Loucy (cell line): ENCODE measurements at regions not wholly inside any gene's neighbourhood (a gene's known extent, or its start where the extent isn't known, plus 50 kb on each side); places are given as distances from the start of the nearest gene placed in this dataset.

ENCODE experiments used
- H2AFZ ChIP-seq: fragments of 200-600 bp; sonication (generic); 2 replicates; pipeline ENCODE4 v1.6.0; 2016; ENCODE audit warnings: antibody characterized with exemption, mild to moderate bottlenecking, low read length, moderate library complexity
- H3F3A ChIP-seq: fragments of 200-600 bp; 2 replicates; pipeline ENCODE4 v1.6.0; 2016; ENCODE audit warnings: antibody characterized with exemption, low read depth, mild to moderate bottlenecking
- H3K27me3 ChIP-seq: fragments of 200-600 bp; sonication (generic); 2 replicates; pipeline ENCODE4 v1.6.1; 2014; ENCODE audit warnings: low read length, mild to moderate bottlenecking; ENCODE audit not compliant: insufficient read depth, poor library complexity, severe bottlenecking
- H3K36me3 ChIP-seq: fragments of 200-600 bp; sonication (generic); 2 replicates; pipeline ENCODE4 v1.6.1; 2016; ENCODE audit warnings: low read length; ENCODE audit not compliant: insufficient read depth
- H3K4me1 ChIP-seq: fragments of 200-600 bp; sonication (generic); 2 replicates; pipeline ENCODE4 v1.5.1; 2014; ENCODE audit warnings: low read length, mild to moderate bottlenecking; ENCODE audit not compliant: insufficient read depth, poor library complexity, severe bottlenecking
- H3K4me2 ChIP-seq: fragments of 200-600 bp; sonication (generic); 2 replicates; pipeline ENCODE4 v1.6.0; 2014; ENCODE audit warnings: antibody characterized with exemption, low read length, low read depth, mild to moderate bottlenecking; ENCODE audit not compliant: poor library complexity, severe bottlenecking
- H3K4me3 ChIP-seq: fragments of 200-600 bp; sonication (generic); 2 replicates; pipeline ENCODE4 v1.5.1; 2014; ENCODE audit warnings: low read length, mild to moderate bottlenecking, mixed read lengths; ENCODE audit not compliant: poor library complexity, severe bottlenecking
- H3K79me2 ChIP-seq: fragments of 200-600 bp; sonication (generic); 2 replicates; pipeline ENCODE4 v1.6.1; 2014; ENCODE audit warnings: low read length; ENCODE audit not compliant: insufficient read depth
- H3K9ac ChIP-seq: fragments of 200-600 bp; sonication (generic); 2 replicates; pipeline ENCODE4 v1.6.0; 2014; ENCODE audit warnings: mild to moderate bottlenecking, low read depth, low read length, moderate library complexity; ENCODE audit not compliant: poor library complexity, severe bottlenecking
- H3K9me2 ChIP-seq: fragments of 200-600 bp; sonication (generic); replicated peaks from 2 replicates; pipeline ENCODE4 v1.6.1; 2016; ENCODE audit warnings: low read depth, low read length, mixed read lengths
- H3K9me3 ChIP-seq: fragments of 200-600 bp; sonication (generic); 2 replicates; pipeline ENCODE4 v1.6.1; 2014; ENCODE audit warnings: mild to moderate bottlenecking, antibody characterized with exemption, low read length, low read depth; ENCODE audit not compliant: insufficient read depth
- H4K20me1 ChIP-seq: fragments of 200-600 bp; sonication (generic); 2 replicates; pipeline ENCODE4 v1.6.0; 2014; ENCODE audit warnings: antibody characterized with exemption, low read length, mild to moderate bottlenecking; ENCODE audit not compliant: insufficient read depth, poor library complexity, severe bottlenecking
- EZH2phosphoT487 ChIP-seq: fragments of 200-600 bp; IDR thresholded peaks from 2 replicates; pipeline ENCODE4 v1.6.1; 2018; ENCODE audit warnings: antibody characterized with exemption, mild to moderate bottlenecking, moderate library complexity, borderline replicate concordance
- TF ChIP-seq, protein P1 (sequence below): fragments of 200-600 bp; sonication (generic); conservative IDR thresholded peaks from 2 replicates; pipeline ENCODE4 v1.5.1; 2014; ENCODE audit warnings: mild to moderate bottlenecking, antibody characterized with exemption, low read length

DNA sequence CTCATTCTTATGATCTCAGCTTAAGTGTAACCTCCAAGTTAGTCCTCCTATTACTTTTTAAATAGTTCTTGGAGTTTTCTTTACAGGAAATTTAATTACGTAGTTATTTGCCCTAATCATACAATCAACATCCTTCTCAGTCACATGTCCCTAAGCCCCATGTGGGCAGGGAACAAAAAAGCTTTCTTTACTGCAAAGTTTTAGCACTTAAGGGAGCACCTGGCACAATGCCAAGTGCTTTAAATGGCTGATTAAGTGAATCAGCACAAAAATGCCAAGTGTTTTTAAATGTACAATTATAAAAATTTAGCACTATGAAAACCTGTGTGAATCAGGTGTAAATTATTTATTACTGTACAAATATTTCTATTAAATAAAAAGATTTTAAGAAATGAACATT, 445.3 kb downstream of the C3orf38 start:
- Histone ChIP-seq H2AFZ (no peak overlapping the region), H3K4me1 (no peaks in the 10 kb centered on the region), H3K79me2 (no peaks in the 10 kb centered on the region), H3K4me3 (no peak overlapping the region), H3K36me3 (no peaks in the 10 kb centered on the region), H3K4me2 (no peak overlapping the region), H4K20me1 (no peaks in the 10 kb centered on the region), H3K9me2 (no peaks in the 10 kb centered on the region), H3F3A (no peaks in the 10 kb centered on the region), H3K9ac (no peak overlapping the region), H3K27me3 (no peaks in the 10 kb centered on the region), H3K9me3 (no peaks in the 10 kb centered on the region)
- no peak for TF ChIP-seq EZH2phosphoT487
- TF ChIP-seq, protein P1, sequence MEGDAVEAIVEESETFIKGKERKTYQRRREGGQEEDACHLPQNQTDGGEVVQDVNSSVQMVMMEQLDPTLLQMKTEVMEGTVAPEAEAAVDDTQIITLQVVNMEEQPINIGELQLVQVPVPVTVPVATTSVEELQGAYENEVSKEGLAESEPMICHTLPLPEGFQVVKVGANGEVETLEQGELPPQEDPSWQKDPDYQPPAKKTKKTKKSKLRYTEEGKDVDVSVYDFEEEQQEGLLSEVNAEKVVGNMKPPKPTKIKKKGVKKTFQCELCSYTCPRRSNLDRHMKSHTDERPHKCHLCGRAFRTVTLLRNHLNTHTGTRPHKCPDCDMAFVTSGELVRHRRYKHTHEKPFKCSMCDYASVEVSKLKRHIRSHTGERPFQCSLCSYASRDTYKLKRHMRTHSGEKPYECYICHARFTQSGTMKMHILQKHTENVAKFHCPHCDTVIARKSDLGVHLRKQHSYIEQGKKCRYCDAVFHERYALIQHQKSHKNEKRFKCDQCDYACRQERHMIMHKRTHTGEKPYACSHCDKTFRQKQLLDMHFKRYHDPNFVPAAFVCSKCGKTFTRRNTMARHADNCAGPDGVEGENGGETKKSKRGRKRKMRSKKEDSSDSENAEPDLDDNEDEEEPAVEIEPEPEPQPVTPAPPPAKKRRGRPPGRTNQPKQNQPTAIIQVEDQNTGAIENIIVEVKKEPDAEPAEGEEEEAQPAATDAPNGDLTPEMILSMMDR = no peak

DNA sequence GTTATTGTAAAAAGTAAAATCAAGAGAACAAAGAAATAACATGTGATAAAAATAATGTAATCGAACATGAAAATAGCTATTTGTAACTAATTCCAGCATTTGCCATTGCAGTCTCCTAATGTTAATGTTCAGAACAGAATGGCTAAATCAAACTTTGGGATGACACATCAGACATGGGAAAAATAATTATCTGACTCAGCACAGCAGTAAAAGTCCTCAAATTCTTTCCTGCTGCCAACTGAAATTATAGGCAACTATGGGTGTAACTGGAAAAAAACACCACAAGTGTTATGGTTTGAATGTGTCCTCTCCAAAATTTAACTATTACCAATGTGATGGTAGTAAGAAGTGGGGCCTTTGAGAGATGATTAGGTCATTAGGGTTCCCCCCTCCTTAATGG, 446.7 kb downstream of the C3orf38 start:
- Histone ChIP-seq H2AFZ (no peak overlapping the region), H4K20me1 (no peaks in the 10 kb centered on the region), H3K9me3 (no peaks in the 10 kb centered on the region), H3K9ac (no peak overlapping the region), H3K4me1 (no peaks in the 10 kb centered on the region), H3K4me2 (no peak overlapping the region), H3K9me2 (no peaks in the 10 kb centered on the region), H3K36me3 (no peaks in the 10 kb centered on the region), H3F3A (no peaks in the 10 kb centered on the region), H3K27me3 (no peaks in the 10 kb centered on the region), H3K4me3 (no peak overlapping the region), H3K79me2 (no peaks in the 10 kb centered on the region)
- no peak for TF ChIP-seq EZH2phosphoT487
- TF ChIP-seq, protein P1 = no peak

- Histone ChIP-seq H2AFZ (no peak overlapping the region), H3K9me3 (no peaks in the 10 kb centered on the region), H3K9me2 (no peaks in the 10 kb centered on the region), H3K79me2 (no peaks in the 10 kb centered on the region), H3F3A (no peaks in the 10 kb centered on the region), H3K36me3 (no peaks in the 10 kb centered on the region), H3K4me1 (no peaks in the 10 kb centered on the region), H3K9ac (no peak overlapping the region), H3K4me2 (no peak overlapping the region), H3K4me3 (no peak overlapping the region), H3K27me3 (no peaks in the 10 kb centered on the region), H4K20me1 (no peaks in the 10 kb centered on the region)
- TF ChIP-seq, protein P1 = no peak
- no peak for TF ChIP-seq EZH2phosphoT487
These were observed 461.1 kb downstream of the C3orf38 start for GRCh38 chr3:88610820-88611219.
